Right lobe of liver (tissue), 6 donors: ENCODE measurements at regions not wholly inside any gene's neighbourhood (a gene's known extent, or its start where the extent isn't known, plus 50 kb on each side); places are given as distances from the start of the nearest gene placed in this dataset.

Experiments
- ATAC-seq, 4 donors: fragments of 200-7000 bp; cut with Tn5 transposase; one replicate each; pipeline ENCODE4 v1.9.1; 2020; ENCODE audit warnings: mild to moderate bottlenecking in 4 of 4, moderate library complexity in 4 of 4
- DNase-seq, 3 donors: peaks; one replicate each; pipeline ENCODE4 v3.0.0-alpha.2; 2020
- H3K27ac ChIP-seq, 3 donors: fragments of 200-600 bp; one replicate each; pipeline ENCODE4 v1.8.0; 2022
- H3K27me3 ChIP-seq, 2 donors: fragments of 200-600 bp; one replicate each; pipeline ENCODE4 v1.8.0; 2022
- H3K36me3 ChIP-seq, 4 donors: fragments of 200-600 bp; sonication (generic) in 1 of 4; one replicate each; pipeline versions ENCODE4 v1.5.1 to v1.8.0; 2017 to 2022; ENCODE audit warnings: control low read depth in 1 of 4
- H3K4me1 ChIP-seq, 4 donors: fragments of 200-600 bp; sonication (generic) in 1 of 4; one replicate each; pipeline versions ENCODE4 v1.5.1 to v1.8.0; 2017 to 2022; ENCODE audit warnings: control low read depth in 1 of 4
- H3K4me3 ChIP-seq, 3 donors: fragments of 200-600 bp; one replicate each; pipeline ENCODE4 v1.8.0; 2022
- H3K9me3 ChIP-seq, 4 donors: fragments of 200-600 bp; sonication (generic) in 1 of 4; one replicate each; pipeline versions ENCODE4 v1.5.1 to v1.8.0; 2017 to 2022; ENCODE audit warnings: control low read depth in 1 of 4
- POLR2A ChIP-seq: fragments of 450-650 bp; IDR thresholded peaks from one replicate; pipeline ENCODE4 v1.6.1; 2017; ENCODE audit warnings: antibody characterized with exemption, mild to moderate bottlenecking
- WGBS: methylation state at CpG from one replicate; pipeline ENCODE4 v1.1.6; 2018; ENCODE audit warnings: low coverage, low lambda C conversion rate; ENCODE audit not compliant: insufficient coverage; ENCODE audit errors: missing lambda C conversion rate; 5-methylcytosine and 5-hydroxymethylcytosine counted together
- intact Hi-C, 2 donors: fragments of 100-400 bp; cut with DNase I; formaldehyde crosslinking; loops; one replicate each; pipeline versions ENCODE4 v1.11.2 to v1.14.1; 2022
- TF ChIP-seq, protein P1 (sequence below), 4 donors: fragments of 200-600 bp in 3 of 4; fragments of 450-650 bp in 1 of 4; IDR thresholded peaks; one replicate each; pipeline versions ENCODE4 v1.5.1 to v1.8.0; 2016 to 2022; ENCODE audit warnings: antibody characterized with exemption in 4 of 4, mild to moderate bottlenecking in 2 of 4
- donor health status: DM: no; HTN: yes; CAD: no.
- donor health status: DM: no; HTN: no; CAD: no.
- donor health status: DM: no; HTN: no; CAD: no.
- donor health status: DM: no; HTN: yes; CAD: no.
- donor health status: DM: no; HTN: yes; CAD: no.

GRCh38 chr1:94309829-94310569 is 72.6 kb upstream of the ARHGAP29 start:
- Histone ChIP-seq H3K27ac (peak overlapping the region; percentile 39 to 86 (median 55)), H3K36me3 (peaks cover 0 to 3% (median 0%) of the 10 kb centered on the region in 4 donors), H3K4me1 (peaks cover 0 to 34% (median 11%) of the 10 kb centered on the region in 4 donors), H3K27me3 (no peaks in the 10 kb centered on the region), H3K9me3 (no peaks in the 10 kb centered on the region), H3K4me3 (peak overlapping the region in 1 of 3 donors; percentile 29)
- DNase-seq (no peak), ATAC-seq (peak; percentile 15 to 35 (median 23))
- TF ChIP-seq, protein P1, sequence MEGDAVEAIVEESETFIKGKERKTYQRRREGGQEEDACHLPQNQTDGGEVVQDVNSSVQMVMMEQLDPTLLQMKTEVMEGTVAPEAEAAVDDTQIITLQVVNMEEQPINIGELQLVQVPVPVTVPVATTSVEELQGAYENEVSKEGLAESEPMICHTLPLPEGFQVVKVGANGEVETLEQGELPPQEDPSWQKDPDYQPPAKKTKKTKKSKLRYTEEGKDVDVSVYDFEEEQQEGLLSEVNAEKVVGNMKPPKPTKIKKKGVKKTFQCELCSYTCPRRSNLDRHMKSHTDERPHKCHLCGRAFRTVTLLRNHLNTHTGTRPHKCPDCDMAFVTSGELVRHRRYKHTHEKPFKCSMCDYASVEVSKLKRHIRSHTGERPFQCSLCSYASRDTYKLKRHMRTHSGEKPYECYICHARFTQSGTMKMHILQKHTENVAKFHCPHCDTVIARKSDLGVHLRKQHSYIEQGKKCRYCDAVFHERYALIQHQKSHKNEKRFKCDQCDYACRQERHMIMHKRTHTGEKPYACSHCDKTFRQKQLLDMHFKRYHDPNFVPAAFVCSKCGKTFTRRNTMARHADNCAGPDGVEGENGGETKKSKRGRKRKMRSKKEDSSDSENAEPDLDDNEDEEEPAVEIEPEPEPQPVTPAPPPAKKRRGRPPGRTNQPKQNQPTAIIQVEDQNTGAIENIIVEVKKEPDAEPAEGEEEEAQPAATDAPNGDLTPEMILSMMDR (IDR thresholded peaks at IDR 0.05), result no peak
- TF ChIP-seq POLR2A, result no peak
- intact Hi-C loops, result loop anchor here in 1 of 2 donors (5.0 kb wide), 1 partner anchor 63 kb away; no protein-coding TSS in a partner anchor
- WGBS, result 66% methylated on average over 7 of the region's 9 CpGs

DNA sequence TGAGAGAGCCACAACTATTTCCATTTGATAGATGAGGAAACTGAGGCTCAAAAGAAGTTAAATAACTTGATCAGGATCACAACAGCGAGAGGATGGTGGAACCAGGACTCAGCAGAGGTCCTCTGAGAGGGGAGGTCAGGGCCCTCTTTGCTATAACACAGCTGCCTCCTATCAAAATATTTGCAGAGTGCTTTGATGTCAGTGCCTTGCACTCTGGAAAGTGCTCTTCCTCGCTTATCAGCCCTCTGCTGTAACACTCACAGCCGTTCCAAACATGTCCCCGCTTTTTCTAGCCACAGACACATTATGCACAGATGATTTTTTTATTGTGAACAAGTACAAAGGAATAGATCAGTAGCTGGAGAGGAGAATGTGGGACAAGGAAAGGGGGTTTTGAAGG is 71.8 kb upstream of the ARHGAP29 start:
- Histone ChIP-seq H3K27me3 (no peaks in the 10 kb centered on the region), H3K36me3 (peaks cover 0 to 3% (median 0%) of the 10 kb centered on the region in 4 donors)
- ATAC-seq, result peak; percentile 12 to 41 (median 35)

GRCh38 chr1:94306521-94306920 is 69.1 kb upstream of the ARHGAP29 start:
- Histone ChIP-seq H3K9me3 (no peaks in the 10 kb centered on the region), H3K4me1 (peaks cover 0 to 29% (median 8%) of the 10 kb centered on the region in 4 donors), H3K4me3 (no peak overlapping the region), H3K36me3 (peaks cover 0 to 3% (median 0%) of the 10 kb centered on the region in 4 donors), H3K27me3 (no peaks in the 10 kb centered on the region), H3K27ac (no peak overlapping the region)
- 38% methylated on average over 1 of the region's 1 CpG for WGBS
- intact Hi-C loops, result loop anchor here in 1 of 2 donors (5.0 kb wide), 1 partner anchor 59 kb away; no protein-coding TSS in a partner anchor
- no peak for DNase-seq
- ATAC-seq, result no peak
- TF ChIP-seq, protein P1 (IDR thresholded peaks at IDR 0.05), result no peak
- no peak for TF ChIP-seq POLR2A

More for the DNA sequence above, 71.8 kb upstream of the ARHGAP29 start:
- 33% methylated on average over 4 of the region's 4 CpGs for WGBS
- Histone ChIP-seq H3K4me1 (peaks cover 0 to 26% (median 8%) of the 10 kb centered on the region in 4 donors), H3K27ac (no peak overlapping the region), H3K4me3 (no peak overlapping the region), H3K9me3 (no peaks in the 10 kb centered on the region)
- no peak for DNase-seq
- TF ChIP-seq POLR2A, result no peak
- TF ChIP-seq, protein P1 (IDR thresholded peaks at IDR 0.05), result no peak
- intact Hi-C loops, result loop anchor here in 1 of 2 donors (5.0 kb wide), 1 partner anchor 62 kb away; no protein-coding TSS in a partner anchor

DNA sequence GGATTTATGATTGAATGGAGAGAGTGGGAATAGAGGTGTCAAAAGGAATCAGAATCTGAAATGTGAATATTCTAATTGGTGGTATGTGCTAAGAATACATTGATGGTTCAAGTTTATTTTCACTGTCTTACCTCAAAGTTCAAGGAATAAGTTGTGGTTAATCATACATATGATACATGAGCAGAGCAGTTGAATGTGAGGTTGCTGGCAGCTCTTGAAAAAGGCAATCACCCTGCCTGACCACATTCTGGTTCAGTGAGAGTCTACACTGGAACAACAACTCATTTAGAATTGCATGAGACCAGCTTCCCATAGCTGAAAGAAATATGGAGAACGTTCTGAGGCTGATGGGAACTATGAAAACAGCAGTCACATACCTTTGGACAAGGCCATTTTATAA is 68.3 kb upstream of the ARHGAP29 start:
- no peaks in the 10 kb centered on the region for H3K9me3 ChIP-seq
- DNase-seq (no peak), ATAC-seq (no peak)
- no peaks in the 10 kb centered on the region for H3K27me3 ChIP-seq
- H3K36me3 ChIP-seq, result peaks cover 0 to 3% (median 0%) of the 10 kb centered on the region in 4 donors
- H3K27ac ChIP-seq, result no peak overlapping the region
- intact Hi-C loops, result loop anchor here in 1 of 2 donors (5.0 kb wide), 1 partner anchor 58 kb away; no protein-coding TSS in a partner anchor
- no peak overlapping the region for H3K4me3 ChIP-seq
- H3K4me1 ChIP-seq, result peaks cover 0 to 26% (median 4%) of the 10 kb centered on the region in 4 donors
- TF ChIP-seq, protein P1 (IDR thresholded peaks at IDR 0.05), result no peak
- TF ChIP-seq POLR2A, result no peak
- WGBS, result 80% methylated on average over 1 of the region's 1 CpG
